GM18861 (cell line): ENCODE measurements at regions not wholly inside any gene's neighbourhood (a gene's known extent, or its start where the extent isn't known, plus 50 kb on each side); places are given as distances from the start of the nearest gene placed in this dataset.

Experiments used
- ATAC-seq: cut with Tn5 transposase; IDR thresholded peaks from one replicate; pipeline ENCODE4 v1.9.1; 2021; ENCODE audit not compliant: unreplicated experiment

DNA sequence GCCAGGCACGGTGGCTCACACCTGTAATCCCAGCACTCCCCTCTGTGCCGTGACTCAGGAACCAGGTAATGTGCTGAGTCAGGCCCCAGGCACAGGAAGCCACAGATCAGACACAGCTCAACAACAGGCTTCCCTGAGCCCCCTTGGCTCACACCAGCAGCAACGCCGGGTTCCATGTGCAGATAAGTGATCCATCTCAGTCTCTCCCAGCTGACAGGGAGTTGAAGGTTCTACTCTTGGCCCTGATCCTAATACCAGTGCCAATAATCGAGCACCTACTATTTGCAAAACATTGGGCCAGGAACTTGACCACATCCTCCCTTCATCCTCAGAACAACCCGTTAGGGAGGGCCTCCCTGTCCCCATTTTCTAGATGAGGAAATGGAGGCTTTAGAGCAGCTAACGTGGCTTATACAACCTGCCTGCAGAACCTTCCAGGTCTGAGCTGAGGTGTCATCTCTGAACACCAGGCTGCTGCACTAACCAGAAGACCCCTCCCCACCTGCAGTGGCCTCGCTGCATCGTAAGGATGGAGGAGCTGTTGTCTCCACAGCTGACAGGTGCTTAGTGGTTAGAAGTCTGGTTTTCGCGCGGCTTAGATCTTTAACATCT is 64.8 kb upstream of the AMZ2 start:
- peak; percentile 30 for ATAC-seq

DNA sequence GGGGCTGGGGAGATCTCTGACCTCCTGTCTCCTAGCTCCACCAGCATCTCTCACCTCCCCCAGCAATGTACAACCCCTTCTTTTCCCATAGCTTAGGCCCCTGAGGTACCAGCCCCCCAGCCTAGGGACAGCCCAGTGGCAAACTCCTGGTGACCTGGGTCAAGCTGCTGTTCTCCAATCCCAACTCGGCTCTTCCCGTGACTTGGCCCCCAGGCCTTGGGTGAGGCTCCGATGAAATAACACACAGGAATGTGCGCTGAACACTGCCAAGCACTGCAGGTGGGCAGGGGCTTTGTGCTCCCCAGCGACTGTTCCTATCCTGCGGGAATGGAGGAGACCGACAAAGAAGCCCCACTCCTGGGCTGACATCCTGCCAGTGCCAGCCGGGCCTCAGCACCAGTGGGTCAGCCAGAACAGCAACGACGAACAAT is 63.7 kb upstream of the AMZ2 start:
- ATAC-seq, result no peak

DNA sequence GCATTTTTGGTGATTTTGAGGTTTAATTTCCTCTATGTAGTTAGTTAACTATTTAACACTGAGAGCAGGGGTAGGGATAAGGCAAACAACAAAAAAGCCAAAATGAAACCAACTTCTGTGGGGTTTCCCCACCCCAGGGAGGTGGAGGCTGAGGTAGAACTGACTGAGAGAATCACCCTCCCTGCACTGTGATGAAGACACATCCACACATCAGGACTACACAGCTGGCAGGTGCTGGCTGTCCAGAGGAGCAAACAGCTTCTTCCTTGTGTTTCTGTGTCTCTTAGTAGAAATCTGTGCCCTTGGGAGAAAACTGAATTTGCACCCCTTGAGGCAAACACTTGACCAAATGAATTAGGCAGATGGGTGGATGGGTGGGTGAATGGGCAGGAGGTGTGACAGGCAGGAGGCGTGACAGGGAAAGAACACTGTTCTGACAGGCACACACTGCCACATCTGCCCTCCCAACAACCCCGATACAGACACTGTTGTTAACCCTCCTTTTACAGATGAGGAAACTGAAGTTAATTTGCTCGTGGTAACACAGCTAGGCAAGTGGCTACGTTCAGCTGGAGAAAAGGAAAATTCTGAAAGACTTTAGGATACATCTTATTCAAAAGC is 62.9 kb upstream of the AMZ2 start:
- ATAC-seq, result peak; percentile 39

DNA sequence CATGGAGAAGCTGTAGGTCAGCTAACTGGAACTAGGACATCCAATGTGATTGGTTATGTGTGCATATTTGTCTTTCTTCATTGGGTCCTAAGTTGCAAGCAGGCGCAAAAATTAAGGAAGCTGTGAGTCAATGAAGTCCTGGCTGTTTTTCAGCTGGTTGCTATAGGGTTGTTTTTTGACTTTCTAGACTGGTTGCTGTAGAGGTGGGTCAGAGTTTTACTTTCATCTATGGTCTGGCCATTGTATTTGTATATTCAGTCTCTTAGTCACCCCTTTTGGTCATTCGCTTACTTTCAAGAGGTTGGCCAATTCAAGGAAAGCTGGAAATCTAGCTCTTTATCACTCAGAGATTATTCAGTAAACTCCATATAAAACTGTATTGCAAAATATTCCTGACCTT is 62.0 kb upstream of the AMZ2 start:
- no peak for ATAC-seq

DNA sequence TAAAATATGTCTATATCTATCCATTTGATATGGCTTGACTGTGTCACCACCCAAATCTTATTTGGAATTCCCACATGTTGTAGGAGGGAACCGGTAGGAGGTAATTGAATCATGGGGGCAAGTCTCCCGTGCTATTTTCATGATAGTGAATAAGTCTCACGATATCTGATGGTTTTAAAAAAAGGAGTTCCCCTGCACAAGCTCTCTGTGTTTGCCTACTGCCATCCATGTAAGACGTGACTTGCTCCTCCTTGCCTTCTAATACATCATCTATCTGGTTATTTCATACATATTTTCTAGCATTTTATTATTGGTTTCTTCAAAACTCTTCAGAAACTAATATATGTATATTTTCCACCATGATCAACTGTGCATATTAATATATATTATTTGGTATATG is 57.3 kb upstream of the AMZ2 start:
- ATAC-seq, result no peak

DNA sequence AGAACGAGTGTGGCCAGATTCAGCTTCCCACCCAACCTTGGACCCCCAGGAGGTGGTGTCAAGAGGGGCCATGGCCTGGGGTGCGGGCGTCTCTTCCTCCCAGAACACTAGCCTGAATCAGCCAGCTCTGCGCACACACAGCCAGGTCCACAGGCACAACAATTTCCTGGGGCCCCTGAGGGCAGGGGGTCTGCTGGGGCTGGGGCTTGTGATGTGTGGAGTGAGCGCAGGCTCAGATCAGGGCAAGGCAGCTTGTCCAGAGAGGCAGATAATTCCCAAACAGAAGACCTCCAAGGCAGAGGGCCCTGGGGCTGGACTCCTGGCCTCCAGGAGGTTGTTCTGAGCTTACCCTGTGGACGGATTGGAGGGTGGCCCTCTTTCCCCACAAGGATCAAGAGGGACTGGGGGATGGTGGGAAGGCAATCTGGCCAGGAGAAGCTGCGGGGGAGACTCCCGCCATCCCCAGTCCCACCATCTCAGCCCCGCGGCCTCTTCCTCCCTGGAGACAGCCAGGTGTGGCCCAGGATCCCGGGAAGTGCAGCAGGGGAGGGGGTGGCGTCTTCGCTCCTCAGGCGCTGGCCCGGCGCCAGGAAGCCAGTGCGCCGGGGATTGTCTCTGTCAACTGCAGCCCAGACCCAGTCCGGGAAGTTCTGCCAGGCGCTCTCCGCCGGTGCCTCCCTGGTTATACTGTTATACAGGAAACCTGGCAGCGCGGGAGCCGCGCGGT is 52.0 kb upstream of the AMZ2 start:
- no peak for ATAC-seq

DNA sequence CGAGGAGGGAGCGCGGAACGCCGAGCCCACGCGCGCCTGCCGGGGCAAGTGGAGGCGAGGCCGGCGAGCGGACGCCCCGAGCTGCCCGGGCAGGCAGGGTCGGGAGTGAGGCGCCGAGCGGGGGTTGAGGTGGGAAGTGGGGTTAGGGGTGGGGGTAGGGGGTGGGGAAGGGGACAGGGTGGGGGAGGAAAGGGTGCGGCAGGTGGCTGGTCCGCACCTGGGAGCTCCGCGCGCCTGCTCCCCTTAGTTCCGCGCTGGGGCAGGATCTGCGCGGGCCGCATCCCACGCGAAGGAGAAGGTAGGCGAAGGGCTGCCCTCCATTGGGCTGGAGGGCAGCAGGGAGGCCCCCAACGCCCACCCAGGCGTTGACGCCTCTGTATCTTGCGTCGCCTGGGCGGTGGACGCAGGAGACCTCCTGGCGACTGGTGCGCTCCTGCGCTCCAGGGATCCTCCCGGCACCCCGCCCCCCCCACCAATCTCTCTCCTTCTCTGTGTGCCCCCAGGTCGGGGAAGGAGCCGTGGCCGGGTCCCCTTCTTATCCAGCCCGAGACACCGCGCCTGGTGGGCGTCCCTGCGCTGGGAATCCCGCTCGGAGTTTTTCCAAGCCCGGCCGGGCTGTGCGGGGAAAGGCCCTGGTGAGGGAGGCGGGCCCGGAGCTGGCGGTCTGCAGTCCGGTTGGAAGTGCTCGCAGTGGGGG is 51.3 kb upstream of the AMZ2 start:
- no peak for ATAC-seq

DNA sequence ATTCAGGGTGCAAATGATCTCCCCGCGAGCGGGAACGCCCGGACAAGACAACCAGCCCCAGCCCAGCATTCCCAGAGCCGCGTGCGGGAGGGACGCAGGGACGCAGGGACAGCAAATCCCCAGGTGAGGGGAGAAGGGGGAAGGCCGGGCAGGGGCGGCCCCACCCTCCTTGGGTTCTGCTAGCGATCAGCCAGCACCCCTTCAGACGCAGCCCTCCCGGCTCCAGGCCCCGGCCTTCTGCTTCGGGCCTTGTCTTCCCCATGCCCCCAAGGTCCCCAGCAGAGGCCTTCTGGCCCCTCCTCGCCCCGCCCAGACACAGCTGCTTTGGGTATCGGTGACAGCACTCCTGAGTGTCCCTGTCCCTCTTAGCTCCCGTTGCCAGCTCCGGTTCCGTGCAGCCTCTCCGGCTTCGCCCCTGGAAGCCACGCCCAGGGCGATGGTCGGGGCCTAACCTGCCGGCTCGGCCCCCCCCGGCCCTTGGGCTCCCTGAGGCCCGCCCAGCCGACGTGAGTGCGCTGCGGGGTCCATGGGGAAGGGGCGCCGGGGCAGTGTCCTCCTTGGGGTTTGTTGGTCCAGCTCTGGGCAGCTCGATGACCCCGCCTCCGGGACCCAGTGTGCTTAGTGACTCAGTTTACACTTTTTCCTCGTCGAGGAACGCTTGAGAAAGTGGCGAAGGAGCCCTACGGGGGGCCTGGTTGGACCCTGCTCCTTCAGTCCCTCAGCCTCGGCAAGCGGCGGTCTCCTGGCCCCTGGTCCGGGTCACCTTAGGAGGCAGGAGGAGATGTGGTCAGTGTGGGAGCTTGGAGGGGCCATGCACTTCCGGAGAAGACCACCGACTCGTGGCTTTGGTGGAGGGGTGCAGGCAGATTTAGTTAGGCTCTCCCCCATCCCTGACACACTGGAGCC is 50.5 kb upstream of the AMZ2 start:
- ATAC-seq, result no peak

DNA sequence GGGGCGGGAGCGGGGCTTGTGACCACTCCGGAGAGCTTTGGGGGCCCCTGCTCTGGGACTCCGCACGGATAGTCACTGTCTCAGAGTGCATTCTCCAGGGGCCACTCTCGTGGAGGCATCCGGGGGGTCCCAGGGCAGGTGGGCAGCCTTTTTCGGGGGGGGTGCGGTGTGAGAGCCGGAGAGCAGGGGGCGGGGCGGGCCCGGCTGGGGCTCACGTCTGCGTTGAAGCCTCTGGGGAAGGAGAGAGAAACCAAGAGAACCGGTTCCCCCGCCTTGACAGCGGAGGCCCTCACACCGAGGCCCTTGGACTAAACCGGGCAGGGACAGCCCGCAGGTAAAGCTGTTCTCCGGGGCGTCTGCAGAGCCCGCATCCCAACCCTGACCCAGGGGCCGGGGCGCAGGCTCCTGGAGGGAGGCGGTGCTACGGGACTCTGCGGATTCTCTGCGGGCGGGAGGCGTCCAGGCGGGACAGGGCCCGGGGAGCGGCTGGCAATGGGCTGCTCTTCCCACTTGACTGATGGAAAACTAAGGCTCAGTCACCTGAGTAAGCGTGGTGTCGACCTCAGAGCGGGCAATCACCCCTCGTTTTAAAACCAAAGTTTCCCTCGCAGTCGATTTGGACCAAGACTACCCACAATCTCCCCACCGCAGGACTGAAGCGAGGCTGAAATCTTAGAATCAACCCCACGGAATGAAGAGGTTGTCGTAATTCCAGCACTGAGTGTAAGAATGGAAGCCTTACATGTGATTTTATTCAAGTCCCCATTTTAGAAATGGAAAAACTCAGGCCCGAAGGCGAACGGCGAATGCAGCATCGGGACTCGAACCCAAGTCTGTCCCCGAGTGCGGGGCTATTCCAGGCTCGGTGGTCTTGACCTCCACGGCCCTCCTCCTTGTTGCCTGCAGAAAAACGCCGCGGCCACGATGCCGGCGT is 49.6 kb upstream of the AMZ2 start:
- no peak for ATAC-seq
